ENCODE measurements at regions not wholly inside any gene's neighbourhood (a gene's known extent, or its start where the extent isn't known, plus 50 kb on each side); places are given as distances from the start of the nearest gene placed in this dataset.

GRCh38 chr9:109855540-109855939, 75.5 kb downstream of the PALM2AKAP2 start:
- TF ChIP-seq CTCF (IDR thresholded peaks at IDR 0.05) (no peak), EZH2 (IDR thresholded peaks at IDR 0.05; ENCODE audit: borderline replicate concordance, insufficient read depth, low read depth, low read length, poor library complexity, severe bottlenecking) (no peak)

Data from B cell (primary cell).